GM20000 (cell line): ENCODE measurements at regions not wholly inside any gene's neighbourhood (a gene's known extent, or its start where the extent isn't known, plus 50 kb on each side); places are given as distances from the start of the nearest gene placed in this dataset.

Source experiments
- DNase-seq: peaks from one replicate; pipeline ENCODE4 v3.0.0; 2012; ENCODE audit warnings: low spot score
- CTCF ChIP-seq: IDR thresholded peaks from 2 replicates; pipeline ENCODE4 v1.5.1; 2012; ENCODE audit warnings: mild to moderate bottlenecking, control low read depth; ENCODE audit errors: extremely low read depth, missing control alignments

- no peak for TF ChIP-seq CTCF
- no peak for DNase-seq
Observed at GRCh38 chr18:78679613-78680260, 299.9 kb upstream of the SALL3 start.

GRCh38 chr18:78681396-78681795 is 298.2 kb upstream of the SALL3 start:
- TF ChIP-seq CTCF, result no peak
- no peak for DNase-seq

- DNase-seq, result no peak
- TF ChIP-seq CTCF, result no peak
Observed at GRCh38 chr18:78681934-78682333, 297.7 kb upstream of the SALL3 start.

- no peak for TF ChIP-seq CTCF
- DNase-seq, result no peak
Observed at GRCh38 chr18:78682716-78683115, 296.9 kb upstream of the SALL3 start.

GRCh38 chr18:78683191-78684010 is 296.2 kb upstream of the SALL3 start:
- TF ChIP-seq CTCF, result no peak
- DNase-seq, result no peak

GRCh38 chr18:78685250-78685979 is 294.2 kb upstream of the SALL3 start:
- TF ChIP-seq CTCF, result no peak
- no peak for DNase-seq
